Tibial nerve (tissue), 4 donors: ENCODE measurements at regions not wholly inside any gene's neighbourhood (a gene's known extent, or its start where the extent isn't known, plus 50 kb on each side); places are given as distances from the start of the nearest gene placed in this dataset.

ENCODE experiments used
- EP300 ChIP-seq, 2 donors: sonication (generic); formaldehyde crosslinking; IDR thresholded peaks; one replicate each; pipeline ENCODE4 v1.6.1; 2017; ENCODE audit warnings: antibody characterized with exemption in 2 of 2, mild to moderate bottlenecking in 1 of 2
- POLR2A ChIP-seq, 2 donors: fragments of 450-650 bp; IDR thresholded peaks; one replicate each; pipeline ENCODE4 v1.6.1; 2017; ENCODE audit warnings: antibody characterized with exemption in 2 of 2, mild to moderate bottlenecking in 2 of 2, moderate library complexity in 2 of 2
- TF ChIP-seq, protein P1 (sequence below), 5 experiments: fragments of 200-600 bp in 3 of 5; fragments of 450-650 bp in 2 of 5; sonication (generic) in 3 of 5; IDR thresholded peaks; one replicate each; pipeline ENCODE4 v1.5.1; 2016 to 2019; ENCODE audit warnings: antibody characterized with exemption in 5 of 5, mild to moderate bottlenecking in 3 of 5, moderate library complexity in 2 of 5

DNA sequence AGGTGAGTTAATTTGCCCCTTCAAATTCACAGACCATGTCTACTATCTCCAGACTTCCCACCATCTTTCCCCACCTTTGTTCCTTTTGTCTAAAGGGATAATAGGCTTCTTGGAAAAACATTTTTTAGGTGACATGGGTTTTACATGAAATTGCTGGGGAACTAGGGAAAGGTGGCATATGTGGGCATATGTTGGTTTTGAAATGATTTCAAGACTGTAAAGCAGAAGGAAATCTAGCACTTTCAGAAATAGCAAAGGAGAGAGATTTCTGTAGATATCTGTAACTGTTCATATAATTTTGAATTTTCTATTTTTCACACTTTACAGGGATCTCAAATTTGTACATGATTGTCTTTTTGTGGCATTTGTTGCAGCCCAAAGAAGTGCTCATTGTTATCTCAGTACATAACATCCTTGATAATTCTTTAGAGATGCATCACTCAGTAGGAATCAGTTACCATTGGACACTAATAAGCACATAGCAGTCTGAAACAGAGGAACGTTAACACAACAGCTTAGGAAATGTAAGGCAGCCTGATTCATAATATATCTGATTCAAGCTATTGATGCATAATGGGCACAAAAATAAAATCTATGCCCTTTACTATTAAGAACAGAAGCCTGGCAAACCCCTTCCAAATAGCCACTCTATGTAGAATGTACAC is 659.7 kb downstream of the CENPC start:
- TF ChIP-seq, protein P1, sequence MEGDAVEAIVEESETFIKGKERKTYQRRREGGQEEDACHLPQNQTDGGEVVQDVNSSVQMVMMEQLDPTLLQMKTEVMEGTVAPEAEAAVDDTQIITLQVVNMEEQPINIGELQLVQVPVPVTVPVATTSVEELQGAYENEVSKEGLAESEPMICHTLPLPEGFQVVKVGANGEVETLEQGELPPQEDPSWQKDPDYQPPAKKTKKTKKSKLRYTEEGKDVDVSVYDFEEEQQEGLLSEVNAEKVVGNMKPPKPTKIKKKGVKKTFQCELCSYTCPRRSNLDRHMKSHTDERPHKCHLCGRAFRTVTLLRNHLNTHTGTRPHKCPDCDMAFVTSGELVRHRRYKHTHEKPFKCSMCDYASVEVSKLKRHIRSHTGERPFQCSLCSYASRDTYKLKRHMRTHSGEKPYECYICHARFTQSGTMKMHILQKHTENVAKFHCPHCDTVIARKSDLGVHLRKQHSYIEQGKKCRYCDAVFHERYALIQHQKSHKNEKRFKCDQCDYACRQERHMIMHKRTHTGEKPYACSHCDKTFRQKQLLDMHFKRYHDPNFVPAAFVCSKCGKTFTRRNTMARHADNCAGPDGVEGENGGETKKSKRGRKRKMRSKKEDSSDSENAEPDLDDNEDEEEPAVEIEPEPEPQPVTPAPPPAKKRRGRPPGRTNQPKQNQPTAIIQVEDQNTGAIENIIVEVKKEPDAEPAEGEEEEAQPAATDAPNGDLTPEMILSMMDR (IDR thresholded peaks at IDR 0.05): no peak
- TF ChIP-seq POLR2A (IDR thresholded peaks at IDR 0.05): no peak
- no peak for TF ChIP-seq EP300 (IDR thresholded peaks at IDR 0.05)
